Loucy (cell line): ENCODE measurements at regions not wholly inside any gene's neighbourhood (a gene's known extent, or its start where the extent isn't known, plus 50 kb on each side); places are given as distances from the start of the nearest gene placed in this dataset.

Experiments used
- H2AFZ ChIP-seq: fragments of 200-600 bp; sonication (generic); 2 replicates; pipeline ENCODE4 v1.6.0; 2016; ENCODE audit warnings: antibody characterized with exemption, mild to moderate bottlenecking, low read length, moderate library complexity
- H3F3A ChIP-seq: fragments of 200-600 bp; 2 replicates; pipeline ENCODE4 v1.6.0; 2016; ENCODE audit warnings: antibody characterized with exemption, low read depth, mild to moderate bottlenecking
- H3K27me3 ChIP-seq: fragments of 200-600 bp; sonication (generic); 2 replicates; pipeline ENCODE4 v1.6.1; 2014; ENCODE audit warnings: low read length, mild to moderate bottlenecking; ENCODE audit not compliant: insufficient read depth, poor library complexity, severe bottlenecking
- H3K36me3 ChIP-seq: fragments of 200-600 bp; sonication (generic); 2 replicates; pipeline ENCODE4 v1.6.1; 2016; ENCODE audit warnings: low read length; ENCODE audit not compliant: insufficient read depth
- H3K4me1 ChIP-seq: fragments of 200-600 bp; sonication (generic); 2 replicates; pipeline ENCODE4 v1.5.1; 2014; ENCODE audit warnings: low read length, mild to moderate bottlenecking; ENCODE audit not compliant: insufficient read depth, poor library complexity, severe bottlenecking
- H3K4me2 ChIP-seq: fragments of 200-600 bp; sonication (generic); 2 replicates; pipeline ENCODE4 v1.6.0; 2014; ENCODE audit warnings: antibody characterized with exemption, low read length, low read depth, mild to moderate bottlenecking; ENCODE audit not compliant: poor library complexity, severe bottlenecking
- H3K4me3 ChIP-seq: fragments of 200-600 bp; sonication (generic); 2 replicates; pipeline ENCODE4 v1.5.1; 2014; ENCODE audit warnings: low read length, mild to moderate bottlenecking, mixed read lengths; ENCODE audit not compliant: poor library complexity, severe bottlenecking
- H3K79me2 ChIP-seq: fragments of 200-600 bp; sonication (generic); 2 replicates; pipeline ENCODE4 v1.6.1; 2014; ENCODE audit warnings: low read length; ENCODE audit not compliant: insufficient read depth
- H3K9ac ChIP-seq: fragments of 200-600 bp; sonication (generic); 2 replicates; pipeline ENCODE4 v1.6.0; 2014; ENCODE audit warnings: mild to moderate bottlenecking, low read depth, low read length, moderate library complexity; ENCODE audit not compliant: poor library complexity, severe bottlenecking
- H3K9me2 ChIP-seq: fragments of 200-600 bp; sonication (generic); replicated peaks from 2 replicates; pipeline ENCODE4 v1.6.1; 2016; ENCODE audit warnings: low read depth, low read length, mixed read lengths
- H3K9me3 ChIP-seq: fragments of 200-600 bp; sonication (generic); 2 replicates; pipeline ENCODE4 v1.6.1; 2014; ENCODE audit warnings: mild to moderate bottlenecking, antibody characterized with exemption, low read length, low read depth; ENCODE audit not compliant: insufficient read depth
- H4K20me1 ChIP-seq: fragments of 200-600 bp; sonication (generic); 2 replicates; pipeline ENCODE4 v1.6.0; 2014; ENCODE audit warnings: antibody characterized with exemption, low read length, mild to moderate bottlenecking; ENCODE audit not compliant: insufficient read depth, poor library complexity, severe bottlenecking
- EZH2phosphoT487 ChIP-seq: fragments of 200-600 bp; IDR thresholded peaks from 2 replicates; pipeline ENCODE4 v1.6.1; 2018; ENCODE audit warnings: antibody characterized with exemption, mild to moderate bottlenecking, moderate library complexity, borderline replicate concordance
- TF ChIP-seq, protein P1 (sequence below): fragments of 200-600 bp; sonication (generic); conservative IDR thresholded peaks from 2 replicates; pipeline ENCODE4 v1.5.1; 2014; ENCODE audit warnings: mild to moderate bottlenecking, antibody characterized with exemption, low read length

DNA sequence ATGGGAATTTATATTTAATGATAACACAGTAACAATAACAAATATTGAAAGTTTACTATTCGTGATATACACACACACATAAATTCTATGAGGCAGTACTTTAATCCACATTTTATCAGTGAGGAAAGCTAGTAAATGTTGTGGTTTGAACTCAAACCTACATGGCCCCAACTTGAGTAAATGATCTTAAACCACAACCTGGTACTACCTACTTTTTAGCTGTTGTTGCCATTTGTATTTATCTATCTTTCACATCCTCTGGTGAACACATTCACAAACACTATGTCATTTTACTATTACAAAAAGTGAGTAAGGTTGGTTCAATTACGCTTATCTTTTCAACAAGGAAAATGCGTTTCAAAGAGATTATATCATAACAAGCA, 186.1 kb downstream of the SMC2 start:
- no peaks in the 10 kb centered on the region for H3F3A ChIP-seq
- no peaks in the 10 kb centered on the region for H3K9me3 ChIP-seq
- no peaks in the 10 kb centered on the region for H3K27me3 ChIP-seq
- no peaks in the 10 kb centered on the region for H4K20me1 ChIP-seq
- no peaks in the 10 kb centered on the region for H3K9me2 ChIP-seq
- H3K9ac ChIP-seq = no peak overlapping the region
- no peak overlapping the region for H2AFZ ChIP-seq
- no peaks in the 10 kb centered on the region for H3K79me2 ChIP-seq
- H3K4me2 ChIP-seq = no peak overlapping the region
- H3K36me3 ChIP-seq = no peaks in the 10 kb centered on the region
- TF ChIP-seq, protein P1, sequence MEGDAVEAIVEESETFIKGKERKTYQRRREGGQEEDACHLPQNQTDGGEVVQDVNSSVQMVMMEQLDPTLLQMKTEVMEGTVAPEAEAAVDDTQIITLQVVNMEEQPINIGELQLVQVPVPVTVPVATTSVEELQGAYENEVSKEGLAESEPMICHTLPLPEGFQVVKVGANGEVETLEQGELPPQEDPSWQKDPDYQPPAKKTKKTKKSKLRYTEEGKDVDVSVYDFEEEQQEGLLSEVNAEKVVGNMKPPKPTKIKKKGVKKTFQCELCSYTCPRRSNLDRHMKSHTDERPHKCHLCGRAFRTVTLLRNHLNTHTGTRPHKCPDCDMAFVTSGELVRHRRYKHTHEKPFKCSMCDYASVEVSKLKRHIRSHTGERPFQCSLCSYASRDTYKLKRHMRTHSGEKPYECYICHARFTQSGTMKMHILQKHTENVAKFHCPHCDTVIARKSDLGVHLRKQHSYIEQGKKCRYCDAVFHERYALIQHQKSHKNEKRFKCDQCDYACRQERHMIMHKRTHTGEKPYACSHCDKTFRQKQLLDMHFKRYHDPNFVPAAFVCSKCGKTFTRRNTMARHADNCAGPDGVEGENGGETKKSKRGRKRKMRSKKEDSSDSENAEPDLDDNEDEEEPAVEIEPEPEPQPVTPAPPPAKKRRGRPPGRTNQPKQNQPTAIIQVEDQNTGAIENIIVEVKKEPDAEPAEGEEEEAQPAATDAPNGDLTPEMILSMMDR = no peak
- no peak for TF ChIP-seq EZH2phosphoT487
- no peaks in the 10 kb centered on the region for H3K4me1 ChIP-seq
- no peak overlapping the region for H3K4me3 ChIP-seq

DNA sequence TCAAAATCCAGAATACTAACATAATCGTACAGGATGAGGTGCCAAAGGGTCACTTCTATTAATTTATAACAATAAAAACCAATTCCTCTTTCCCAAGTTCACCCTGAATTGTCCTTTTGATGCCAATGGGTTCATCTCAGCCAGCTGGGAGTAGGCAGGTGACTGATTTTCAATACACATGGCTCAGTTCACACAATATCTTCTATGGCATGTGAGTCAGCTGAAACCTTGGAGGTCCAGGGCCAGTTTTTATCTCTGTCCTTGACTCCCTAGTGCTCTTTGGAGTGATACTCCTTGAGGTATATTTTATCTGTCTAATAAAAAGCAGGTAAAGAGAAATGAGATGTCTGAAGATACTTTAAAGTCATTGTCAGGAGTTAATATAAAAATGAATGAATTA, 186.6 kb downstream of the SMC2 start:
- no peak for TF ChIP-seq EZH2phosphoT487
- TF ChIP-seq, protein P1 = no peak
- Histone ChIP-seq H3K9ac (no peak overlapping the region), H4K20me1 (no peaks in the 10 kb centered on the region), H3K36me3 (no peaks in the 10 kb centered on the region), H3F3A (no peaks in the 10 kb centered on the region), H3K9me2 (no peaks in the 10 kb centered on the region), H3K79me2 (no peaks in the 10 kb centered on the region), H3K9me3 (no peaks in the 10 kb centered on the region), H2AFZ (no peak overlapping the region), H3K4me1 (no peaks in the 10 kb centered on the region), H3K4me2 (no peak overlapping the region), H3K27me3 (no peaks in the 10 kb centered on the region), H3K4me3 (no peak overlapping the region)

DNA sequence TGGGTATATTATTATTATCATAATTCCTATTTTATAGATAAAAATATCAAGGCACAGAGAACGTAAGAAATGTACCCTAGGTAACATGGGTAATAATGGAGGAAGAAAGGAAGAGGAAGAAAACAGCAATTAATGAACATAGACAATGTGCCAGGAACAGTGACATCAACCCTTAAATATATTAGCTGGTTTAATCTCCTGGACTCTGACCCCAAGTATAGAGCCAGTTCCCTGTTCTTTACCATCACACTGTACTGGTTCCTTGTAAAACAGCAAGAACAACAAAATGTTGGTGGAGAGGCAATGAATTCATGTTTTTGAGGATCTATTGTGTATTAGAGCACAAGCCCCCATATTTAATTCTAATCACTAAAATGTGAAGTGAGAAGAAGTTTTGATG, 192.1 kb downstream of the SMC2 start:
- no peaks in the 10 kb centered on the region for H3K79me2 ChIP-seq
- no peaks in the 10 kb centered on the region for H4K20me1 ChIP-seq
- H3K9me2 ChIP-seq = no peaks in the 10 kb centered on the region
- H3K9ac ChIP-seq = no peak overlapping the region
- H3K36me3 ChIP-seq = no peaks in the 10 kb centered on the region
- H3K9me3 ChIP-seq = no peaks in the 10 kb centered on the region
- no peaks in the 10 kb centered on the region for H3F3A ChIP-seq
- no peak overlapping the region for H3K4me3 ChIP-seq
- H2AFZ ChIP-seq = no peak overlapping the region
- H3K27me3 ChIP-seq = no peaks in the 10 kb centered on the region
- no peaks in the 10 kb centered on the region for H3K4me1 ChIP-seq
- TF ChIP-seq, protein P1 = no peak
- TF ChIP-seq EZH2phosphoT487 = no peak
- H3K4me2 ChIP-seq = no peak overlapping the region
